ENCODE measurements at regions not wholly inside any gene's neighbourhood (a gene's known extent, or its start where the extent isn't known, plus 50 kb on each side); places are given as distances from the start of the nearest gene placed in this dataset.
A peak's percentile ranks its signal among the peaks of the same experiment; 100 is the strongest.

DNA sequence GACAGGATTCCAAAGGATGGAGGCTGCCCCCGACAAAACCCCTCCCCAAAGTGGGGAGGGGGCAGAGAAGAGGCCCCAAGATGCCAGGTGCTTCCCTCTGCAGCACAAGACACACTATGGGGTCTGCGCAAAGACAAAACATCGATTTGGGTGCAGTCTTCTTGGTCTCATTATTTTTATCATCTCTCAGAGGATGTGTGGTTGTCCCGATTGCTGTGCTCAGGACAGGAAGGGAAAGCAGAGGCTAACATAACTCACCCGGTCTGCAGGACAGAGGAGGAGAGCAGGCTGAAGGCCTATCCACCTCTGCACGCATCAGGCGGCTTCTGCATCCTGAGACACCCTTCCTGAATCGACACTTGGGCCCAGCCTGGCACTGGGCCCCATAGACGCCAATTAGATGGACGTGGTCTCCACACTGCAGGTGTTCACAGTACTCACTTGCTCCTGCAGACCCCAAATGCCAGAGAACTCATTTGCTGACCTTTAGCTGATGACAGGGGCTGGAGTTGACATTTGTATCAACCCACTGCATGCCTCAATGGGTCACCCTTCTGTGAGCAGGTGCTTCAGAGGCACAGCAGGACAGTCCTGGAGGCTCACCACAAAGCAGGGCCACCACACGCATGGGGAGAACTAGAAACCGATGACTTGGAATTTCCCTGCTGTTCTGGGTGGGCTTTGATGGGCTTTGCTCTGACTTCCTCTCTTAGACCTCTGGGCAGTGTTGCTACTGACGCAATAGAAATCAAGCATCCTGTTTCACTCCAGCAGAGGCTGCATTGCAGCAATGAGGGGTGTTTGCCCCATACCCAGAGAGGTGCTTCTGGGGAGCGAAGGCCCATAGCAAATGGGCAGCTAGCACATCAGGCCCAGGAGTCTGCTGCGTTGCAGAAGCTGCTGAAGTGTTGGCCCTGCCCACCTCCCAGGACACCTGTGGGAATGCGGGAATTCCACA, 96.3 kb upstream of the ENPP6 start (continued):
- TF ChIP-seq CHD4 (IDR thresholded peaks at IDR 0.05): no peak
- TF ChIP-seq ZBED1 (IDR thresholded peaks at IDR 0.05; ENCODE audit: borderline replicate concordance): peak; percentile 96
- TF ChIP-seq IRF4 (IDR thresholded peaks at IDR 0.05; ENCODE audit: low read depth, low read length): 0 out of 2 replicates have a peak, but pooled peaks have one; percentile 39
- TF ChIP-seq LARP7 (IDR thresholded peaks at IDR 0.05): peak; percentile 78
- TF ChIP-seq JUND (IDR thresholded peaks at IDR 0.05; ENCODE audit: low read depth, low read length): no peak
- TF ChIP-seq, protein P1, sequence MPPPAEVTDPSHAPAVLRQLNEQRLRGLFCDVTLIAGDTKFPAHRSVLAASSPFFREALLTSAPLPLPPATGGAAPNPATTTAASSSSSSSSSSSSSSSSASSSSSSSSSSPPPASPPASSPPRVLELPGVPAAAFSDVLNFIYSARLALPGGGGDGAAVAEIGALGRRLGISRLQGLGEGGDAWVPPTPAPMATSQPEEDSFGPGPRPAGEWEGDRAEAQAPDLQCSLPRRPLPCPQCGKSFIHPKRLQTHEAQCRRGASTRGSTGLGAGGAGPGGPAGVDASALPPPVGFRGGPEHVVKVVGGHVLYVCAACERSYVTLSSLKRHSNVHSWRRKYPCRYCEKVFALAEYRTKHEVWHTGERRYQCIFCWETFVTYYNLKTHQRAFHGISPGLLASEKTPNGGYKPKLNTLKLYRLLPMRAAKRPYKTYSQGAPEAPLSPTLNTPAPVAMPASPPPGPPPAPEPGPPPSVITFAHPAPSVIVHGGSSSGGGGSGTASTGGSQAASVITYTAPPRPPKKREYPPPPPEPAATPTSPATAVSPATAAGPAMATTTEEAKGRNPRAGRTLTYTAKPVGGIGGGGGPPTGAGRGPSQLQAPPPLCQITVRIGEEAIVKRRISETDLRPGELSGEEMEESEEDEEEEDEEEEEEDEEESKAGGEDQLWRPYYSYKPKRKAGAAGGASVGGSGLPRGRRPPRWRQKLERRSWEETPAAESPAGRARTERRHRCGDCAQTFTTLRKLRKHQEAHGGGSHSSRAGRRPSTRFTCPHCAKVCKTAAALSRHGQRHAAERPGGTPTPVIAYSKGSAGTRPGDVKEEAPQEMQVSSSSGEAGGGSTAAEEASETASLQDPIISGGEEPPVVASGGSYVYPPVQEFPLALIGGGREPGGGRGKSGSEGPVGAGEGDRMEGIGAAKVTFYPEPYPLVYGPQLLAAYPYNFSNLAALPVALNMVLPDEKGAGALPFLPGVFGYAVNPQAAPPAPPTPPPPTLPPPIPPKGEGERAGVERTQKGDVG (CRISPR knock-in tag; IDR thresholded peaks at IDR 0.05): 0 out of 2 replicates have a peak, but pooled peaks have one; percentile 10
- TF ChIP-seq, protein P2, sequence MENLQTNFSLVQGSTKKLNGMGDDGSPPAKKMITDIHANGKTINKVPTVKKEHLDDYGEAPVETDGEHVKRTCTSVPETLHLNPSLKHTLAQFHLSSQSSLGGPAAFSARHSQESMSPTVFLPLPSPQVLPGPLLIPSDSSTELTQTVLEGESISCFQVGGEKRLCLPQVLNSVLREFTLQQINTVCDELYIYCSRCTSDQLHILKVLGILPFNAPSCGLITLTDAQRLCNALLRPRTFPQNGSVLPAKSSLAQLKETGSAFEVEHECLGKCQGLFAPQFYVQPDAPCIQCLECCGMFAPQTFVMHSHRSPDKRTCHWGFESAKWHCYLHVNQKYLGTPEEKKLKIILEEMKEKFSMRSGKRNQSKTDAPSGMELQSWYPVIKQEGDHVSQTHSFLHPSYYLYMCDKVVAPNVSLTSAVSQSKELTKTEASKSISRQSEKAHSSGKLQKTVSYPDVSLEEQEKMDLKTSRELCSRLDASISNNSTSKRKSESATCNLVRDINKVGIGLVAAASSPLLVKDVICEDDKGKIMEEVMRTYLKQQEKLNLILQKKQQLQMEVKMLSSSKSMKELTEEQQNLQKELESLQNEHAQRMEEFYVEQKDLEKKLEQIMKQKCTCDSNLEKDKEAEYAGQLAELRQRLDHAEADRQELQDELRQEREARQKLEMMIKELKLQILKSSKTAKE (IDR thresholded peaks at IDR 0.05; ENCODE audit: low read depth, poor library complexity, severe bottlenecking): peak; percentile 77
- TF ChIP-seq CBX3 (IDR thresholded peaks at IDR 0.05; ENCODE audit: borderline replicate concordance, low read depth): no peak
- no peak for TF ChIP-seq ZNF622 (IDR thresholded peaks at IDR 0.05)
- no peak for TF ChIP-seq SREBF1 (IDR thresholded peaks at IDR 0.05; ENCODE audit: low read length)
- TF ChIP-seq HDAC6 (IDR thresholded peaks at IDR 0.05; ENCODE audit: unreplicated experiment): no peak
- TF ChIP-seq SRF (IDR thresholded peaks at IDR 0.05; ENCODE audit: low read depth in 2 of 2, low read length in 2 of 2): no peak
- TF ChIP-seq, protein P3, sequence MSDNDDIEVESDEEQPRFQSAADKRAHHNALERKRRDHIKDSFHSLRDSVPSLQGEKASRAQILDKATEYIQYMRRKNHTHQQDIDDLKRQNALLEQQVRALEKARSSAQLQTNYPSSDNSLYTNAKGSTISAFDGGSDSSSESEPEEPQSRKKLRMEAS (IDR thresholded peaks at IDR 0.05; ENCODE audit: low read depth, low read length): no peak; the same call in 1 of the 2 replicates
- no peak for TF ChIP-seq NFIC (IDR thresholded peaks at IDR 0.05; ENCODE audit: low read depth, low read length)
- no peak for TF ChIP-seq GABPA (IDR thresholded peaks at IDR 0.05; ENCODE audit: low read depth)
- TF ChIP-seq ATF7 (IDR thresholded peaks at IDR 0.05; ENCODE audit: low read depth): peak; percentile 91
- TF ChIP-seq, protein P4, sequence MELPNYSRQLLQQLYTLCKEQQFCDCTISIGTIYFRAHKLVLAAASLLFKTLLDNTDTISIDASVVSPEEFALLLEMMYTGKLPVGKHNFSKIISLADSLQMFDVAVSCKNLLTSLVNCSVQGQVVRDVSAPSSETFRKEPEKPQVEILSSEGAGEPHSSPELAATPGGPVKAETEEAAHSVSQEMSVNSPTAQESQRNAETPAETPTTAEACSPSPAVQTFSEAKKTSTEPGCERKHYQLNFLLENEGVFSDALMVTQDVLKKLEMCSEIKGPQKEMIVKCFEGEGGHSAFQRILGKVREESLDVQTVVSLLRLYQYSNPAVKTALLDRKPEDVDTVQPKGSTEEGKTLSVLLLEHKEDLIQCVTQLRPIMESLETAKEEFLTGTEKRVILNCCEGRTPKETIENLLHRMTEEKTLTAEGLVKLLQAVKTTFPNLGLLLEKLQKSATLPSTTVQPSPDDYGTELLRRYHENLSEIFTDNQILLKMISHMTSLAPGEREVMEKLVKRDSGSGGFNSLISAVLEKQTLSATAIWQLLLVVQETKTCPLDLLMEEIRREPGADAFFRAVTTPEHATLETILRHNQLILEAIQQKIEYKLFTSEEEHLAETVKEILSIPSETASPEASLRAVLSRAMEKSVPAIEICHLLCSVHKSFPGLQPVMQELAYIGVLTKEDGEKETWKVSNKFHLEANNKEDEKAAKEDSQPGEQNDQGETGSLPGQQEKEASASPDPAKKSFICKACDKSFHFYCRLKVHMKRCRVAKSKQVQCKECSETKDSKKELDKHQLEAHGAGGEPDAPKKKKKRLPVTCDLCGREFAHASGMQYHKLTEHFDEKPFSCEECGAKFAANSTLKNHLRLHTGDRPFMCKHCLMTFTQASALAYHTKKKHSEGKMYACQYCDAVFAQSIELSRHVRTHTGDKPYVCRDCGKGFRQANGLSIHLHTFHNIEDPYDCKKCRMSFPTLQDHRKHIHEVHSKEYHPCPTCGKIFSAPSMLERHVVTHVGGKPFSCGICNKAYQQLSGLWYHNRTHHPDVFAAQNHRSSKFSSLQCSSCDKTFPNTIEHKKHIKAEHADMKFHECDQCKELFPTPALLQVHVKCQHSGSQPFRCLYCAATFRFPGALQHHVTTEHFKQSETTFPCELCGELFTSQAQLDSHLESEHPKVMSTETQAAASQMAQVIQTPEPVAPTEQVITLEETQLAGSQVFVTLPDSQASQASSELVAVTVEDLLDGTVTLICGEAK (IDR thresholded peaks at IDR 0.05; ENCODE audit: borderline replicate concordance): no peak
